Ishikawa (cell line): ENCODE measurements at regions not wholly inside any gene's neighbourhood (a gene's known extent, or its start where the extent isn't known, plus 50 kb on each side); places are given as distances from the start of the nearest gene placed in this dataset.

Source experiments
- CEBPB ChIP-seq: IDR thresholded peaks from 2 replicates; pipeline ENCODE4 v1.6.1; 2012
- CREB1 ChIP-seq: IDR thresholded peaks from 2 replicates; pipeline ENCODE4 v1.6.1; 2012; ENCODE audit warnings: low read depth
- EGR1 ChIP-seq: IDR thresholded peaks from 2 replicates; pipeline ENCODE4 v1.6.1; 2012
- EP300 ChIP-seq: IDR thresholded peaks from 2 replicates; pipeline ENCODE4 v1.6.1; 2012; ENCODE audit warnings: borderline replicate concordance
- FOXM1 ChIP-seq: IDR thresholded peaks from 2 replicates; pipeline ENCODE4 v1.6.1; 2012; ENCODE audit warnings: low read depth, borderline replicate concordance
- MAX ChIP-seq: IDR thresholded peaks from 2 replicates; pipeline ENCODE4 v1.6.1; 2012
- NFIC ChIP-seq: IDR thresholded peaks from 2 replicates; pipeline ENCODE4 v1.6.1; 2012
- RAD21 ChIP-seq: IDR thresholded peaks from 2 replicates; pipeline ENCODE4 v1.6.1; 2012; ENCODE audit warnings: low read depth
- REST ChIP-seq: IDR thresholded peaks from 2 replicates; pipeline ENCODE4 v1.6.1; 2012; ENCODE audit warnings: low read depth, mild to moderate bottlenecking
- TAF1 ChIP-seq: IDR thresholded peaks from 2 replicates; pipeline ENCODE4 v1.6.1; 2012; ENCODE audit warnings: low read depth, mild to moderate bottlenecking
- TCF12 ChIP-seq: IDR thresholded peaks from 2 replicates; pipeline ENCODE4 v1.6.1; 2012; ENCODE audit warnings: low read depth
- TEAD4 ChIP-seq: IDR thresholded peaks from 2 replicates; pipeline ENCODE4 v1.6.1; 2012
- USF1 ChIP-seq: IDR thresholded peaks from 2 replicates; pipeline ENCODE4 v1.6.1; 2012
- YY1 ChIP-seq: IDR thresholded peaks from 2 replicates; pipeline ENCODE4 v1.6.1; 2012; ENCODE audit warnings: low read depth
- ZBTB7A ChIP-seq: IDR thresholded peaks from 2 replicates; pipeline ENCODE4 v1.6.1; 2012; ENCODE audit warnings: low read depth

- TF ChIP-seq YY1 = no peak
- no peak for TF ChIP-seq MAX
- no peak for TF ChIP-seq NFIC
- no peak for TF ChIP-seq REST
- TF ChIP-seq ZBTB7A = no peak
- no peak for TF ChIP-seq FOXM1
- TF ChIP-seq EGR1 = no peak
Measured at GRCh38 chr11:134512061-134512460, 100.0 kb upstream of the B3GAT1 start.

GRCh38 chr11:134511255-134511654, 99.2 kb upstream of the B3GAT1 start:
- TF ChIP-seq FOXM1 = no peak
- TF ChIP-seq YY1 = no peak
- no peak for TF ChIP-seq TAF1

GRCh38 chr11:134510233-134511040, 98.4 kb upstream of the B3GAT1 start:
- no peak for TF ChIP-seq RAD21
- TF ChIP-seq EGR1 = no peak
- no peak for TF ChIP-seq EP300
- TF ChIP-seq REST = no peak
- TF ChIP-seq FOXM1 = no peak
- TF ChIP-seq CEBPB = no peak
- TF ChIP-seq USF1 = no peak
- no peak for TF ChIP-seq ZBTB7A
- no peak for TF ChIP-seq TAF1
- TF ChIP-seq YY1 = no peak
- no peak for TF ChIP-seq MAX
- no peak for TF ChIP-seq TCF12
- no peak for TF ChIP-seq TEAD4

- TF ChIP-seq YY1 (no peak), ZBTB7A (no peak), FOXM1 (no peak), EP300 (no peak), MAX (no peak), CEBPB (no peak), TEAD4 (no peak), NFIC (no peak), TCF12 (no peak), REST (no peak), USF1 (no peak), TAF1 (no peak), EGR1 (no peak), RAD21 (no peak), CREB1 (no peak)
Measured at GRCh38 chr11:134509381-134510232, 97.6 kb upstream of the B3GAT1 start.
